NT2/D1 (cell line): ENCODE measurements at regions not wholly inside any gene's neighbourhood (a gene's known extent, or its start where the extent isn't known, plus 50 kb on each side); places are given as distances from the start of the nearest gene placed in this dataset.
"Not testable (repeated sequence)": the region's sequence is repeated elsewhere in the genome, so short reads cannot be mapped to it uniquely, and the experiment has no call there.

ENCODE experiments used
- DNase-seq: peaks from one replicate; pipeline ENCODE4 v3.0.0-alpha.2; 2011; ENCODE audit warnings: low read depth, low spot score
- H3K27me3 ChIP-seq: 2 replicates; pipeline ENCODE4 v1.6.0; 2011; ENCODE audit warnings: mild to moderate bottlenecking; ENCODE audit not compliant: insufficient read length, insufficient read depth
- H3K36me3 ChIP-seq: 2 replicates; pipeline ENCODE4 v1.6.1; 2011; ENCODE audit warnings: mild to moderate bottlenecking, low read length, mixed read lengths; ENCODE audit not compliant: insufficient read depth, insufficient read length
- H3K4me1 ChIP-seq: 2 replicates; pipeline ENCODE4 v1.5.1; 2011; ENCODE audit not compliant: insufficient read depth, insufficient read length
- H3K4me3 ChIP-seq: 2 replicates; pipeline ENCODE4 v1.5.1; 2011; ENCODE audit warnings: low read depth; ENCODE audit not compliant: insufficient read length
- H3K9ac ChIP-seq: 2 replicates; pipeline ENCODE4 v1.6.0; 2011; ENCODE audit warnings: low read depth; ENCODE audit not compliant: insufficient read length
- H3K9me3 ChIP-seq: 2 replicates; pipeline ENCODE4 v1.5.1; 2011; ENCODE audit warnings: mild to moderate bottlenecking, low read length; ENCODE audit not compliant: insufficient read depth
- SUZ12 ChIP-seq: IDR thresholded peaks from 2 replicates; pipeline ENCODE4 v1.6.1; 2011; ENCODE audit not compliant: insufficient read length, insufficient read depth; ENCODE audit errors: extremely low read depth
- YY1 ChIP-seq: IDR thresholded peaks from 2 replicates; pipeline ENCODE4 v1.6.1; 2011; ENCODE audit not compliant: insufficient read length, insufficient read depth
- ZNF274 ChIP-seq: IDR thresholded peaks from 2 replicates; pipeline ENCODE4 v1.6.1; 2011; ENCODE audit warnings: mild to moderate bottlenecking, low read depth, low read length

- TF ChIP-seq SUZ12 (no peak), ZNF274 (no peak), YY1 (no peak)
- Histone ChIP-seq H3K27me3 (no peaks in the 10 kb centered on the region), H3K36me3 (no peaks in the 10 kb centered on the region), H3K4me3 (no peak overlapping the region), H3K4me1 (peaks cover 6% of the 10 kb centered on the region), H3K9ac (no peak overlapping the region), H3K9me3 (peaks cover 29% of the 10 kb centered on the region)
- DNase-seq, result no peak
Measured at GRCh38 chr6:12356983-12357972, 67.1 kb downstream of the EDN1 start.

GRCh38 chr6:12359036-12359435 lies 68.9 kb downstream of the EDN1 start:
- DNase-seq, result no peak
- Histone ChIP-seq H3K9me3 (peaks cover 12% of the 10 kb centered on the region; the same call in 1 of the 2 replicates), H3K36me3 (no peaks in the 10 kb centered on the region), H3K4me1 (peaks cover 6% of the 10 kb centered on the region), H3K4me3 (no peak overlapping the region), H3K27me3 (no peaks in the 10 kb centered on the region), H3K9ac (no peak overlapping the region)
- TF ChIP-seq SUZ12 (no peak), YY1 (no peak), ZNF274 (no peak)

GRCh38 chr6:12361042-12361765 lies 71.0 kb downstream of the EDN1 start:
- TF ChIP-seq ZNF274 (no peak), YY1 (no peak)
- DNase-seq, result no peak
- Histone ChIP-seq H3K4me1 (no peaks in the 10 kb centered on the region), H3K9me3 (peaks cover 12% of the 10 kb centered on the region; the same call in 1 of the 2 replicates), H3K36me3 (no peaks in the 10 kb centered on the region), H3K9ac (no peak overlapping the region), H3K4me3 (no peak overlapping the region), H3K27me3 (no peaks in the 10 kb centered on the region)

GRCh38 chr6:12363277-12363650 lies 73.1 kb downstream of the EDN1 start:
- not testable (repeated sequence) for H3K27me3 ChIP-seq, DNase-seq, H3K36me3 ChIP-seq, H3K9ac ChIP-seq, H3K4me3 ChIP-seq, H3K4me1 ChIP-seq
- peaks cover 12% of the 10 kb centered on the region; the same call in 1 of the 2 replicates for H3K9me3 ChIP-seq

- Histone ChIP-seq H3K27me3 (no peaks in the 10 kb centered on the region), H3K4me1 (no peaks in the 10 kb centered on the region), H3K9ac (no peak overlapping the region), H3K4me3 (no peak overlapping the region), H3K9me3 (peaks cover 12% of the 10 kb centered on the region; the same call in 1 of the 2 replicates), H3K36me3 (no peaks in the 10 kb centered on the region)
- no peak for DNase-seq
- no peak for TF ChIP-seq SUZ12
- TF ChIP-seq ZNF274, result no peak
- no peak for TF ChIP-seq YY1
Measured at GRCh38 chr6:12363651-12364381, 73.7 kb downstream of the EDN1 start.

- no peaks in the 10 kb centered on the region for H3K36me3 ChIP-seq
- H3K27me3 ChIP-seq, result no peaks in the 10 kb centered on the region
- no peaks in the 10 kb centered on the region for H3K4me1 ChIP-seq
- TF ChIP-seq ZNF274, result no peak
- no peak for TF ChIP-seq YY1
- no peak for TF ChIP-seq SUZ12
- H3K9ac ChIP-seq, result no peak overlapping the region
- no peak for DNase-seq
- no peak overlapping the region for H3K4me3 ChIP-seq
- H3K9me3 ChIP-seq, result peaks cover 12% of the 10 kb centered on the region; the same call in 1 of the 2 replicates
Measured at GRCh38 chr6:12364621-12365020, 74.5 kb downstream of the EDN1 start.

- Histone ChIP-seq H3K4me3 (no peak overlapping the region), H3K9ac (no peak overlapping the region), H3K9me3 (no peaks in the 10 kb centered on the region), H3K36me3 (no peaks in the 10 kb centered on the region), H3K27me3 (no peaks in the 10 kb centered on the region), H3K4me1 (peaks cover 2% of the 10 kb centered on the region)
- no peak for TF ChIP-seq YY1
- no peak for TF ChIP-seq ZNF274
- TF ChIP-seq SUZ12, result no peak
- DNase-seq, result no peak
Measured at GRCh38 chr6:12366731-12367130, 76.6 kb downstream of the EDN1 start.
